ENCODE measurements at regions not wholly inside any gene's neighbourhood (a gene's known extent, or its start where the extent isn't known, plus 50 kb on each side); places are given as distances from the start of the nearest gene placed in this dataset.

DNA sequence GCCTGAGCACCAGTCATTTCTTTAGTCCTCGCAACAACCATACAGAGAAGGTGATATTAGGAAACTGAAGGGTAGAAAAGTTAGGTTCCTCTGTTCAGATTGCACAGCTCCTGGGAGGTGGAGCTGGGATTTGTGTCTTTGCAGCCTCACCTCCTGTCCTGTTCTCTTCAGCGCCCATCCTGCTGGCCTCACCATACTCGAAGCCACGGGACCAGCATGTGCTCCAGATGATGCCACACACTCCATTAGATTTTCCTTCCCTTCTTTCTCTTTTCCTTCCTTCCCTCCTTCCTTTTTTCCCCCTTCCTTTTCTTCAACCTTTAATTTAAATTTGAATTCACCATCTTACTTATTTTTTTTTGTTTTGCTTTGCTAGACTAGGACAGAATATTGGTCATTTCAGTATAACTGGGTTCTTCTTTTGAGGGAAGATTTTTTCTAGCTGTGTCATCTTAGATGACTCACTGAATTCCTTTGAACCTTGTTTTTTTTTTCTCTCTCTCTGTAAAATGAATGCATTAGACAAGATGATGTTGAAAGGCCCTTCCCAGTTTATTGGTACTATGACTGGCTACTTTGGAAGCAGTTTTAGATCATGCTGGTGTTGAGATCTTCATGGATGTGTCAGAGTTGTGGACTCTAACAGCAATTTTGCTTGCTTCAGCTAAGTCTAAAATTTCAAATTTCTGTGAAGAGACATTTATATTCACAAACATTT lies 662.5 kb upstream of the TENM4 start:
- TF ChIP-seq, protein P1, sequence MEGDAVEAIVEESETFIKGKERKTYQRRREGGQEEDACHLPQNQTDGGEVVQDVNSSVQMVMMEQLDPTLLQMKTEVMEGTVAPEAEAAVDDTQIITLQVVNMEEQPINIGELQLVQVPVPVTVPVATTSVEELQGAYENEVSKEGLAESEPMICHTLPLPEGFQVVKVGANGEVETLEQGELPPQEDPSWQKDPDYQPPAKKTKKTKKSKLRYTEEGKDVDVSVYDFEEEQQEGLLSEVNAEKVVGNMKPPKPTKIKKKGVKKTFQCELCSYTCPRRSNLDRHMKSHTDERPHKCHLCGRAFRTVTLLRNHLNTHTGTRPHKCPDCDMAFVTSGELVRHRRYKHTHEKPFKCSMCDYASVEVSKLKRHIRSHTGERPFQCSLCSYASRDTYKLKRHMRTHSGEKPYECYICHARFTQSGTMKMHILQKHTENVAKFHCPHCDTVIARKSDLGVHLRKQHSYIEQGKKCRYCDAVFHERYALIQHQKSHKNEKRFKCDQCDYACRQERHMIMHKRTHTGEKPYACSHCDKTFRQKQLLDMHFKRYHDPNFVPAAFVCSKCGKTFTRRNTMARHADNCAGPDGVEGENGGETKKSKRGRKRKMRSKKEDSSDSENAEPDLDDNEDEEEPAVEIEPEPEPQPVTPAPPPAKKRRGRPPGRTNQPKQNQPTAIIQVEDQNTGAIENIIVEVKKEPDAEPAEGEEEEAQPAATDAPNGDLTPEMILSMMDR (IDR thresholded peaks at IDR 0.05; ENCODE audit: low read length): no peak
- TF ChIP-seq EZH2 (IDR thresholded peaks at IDR 0.05; ENCODE audit: borderline replicate concordance, low read length): no peak

All from OCI-LY1 (cell line).